MCF 10A (cell line): ENCODE measurements at regions not wholly inside any gene's neighbourhood (a gene's known extent, or its start where the extent isn't known, plus 50 kb on each side); places are given as distances from the start of the nearest gene placed in this dataset.

Source experiments
- BruUV-seq: library from RNA; stranded (reverse); fragments of 400-500 nt; replicated peaks from 2 replicates; lab custom pipeline; 2021; lab: Mats Ljungman, UMichigan
- CTCF ChIA-PET: fragments of 300-600 bp; sonication (Branson Sonifier 250); formaldehyde crosslinking; extraction: SDS; loops from one replicate; lab custom pipeline; 2021; ENCODE audit warnings: antibody characterized with exemption, inconsistent platforms; lab: Yijun Ruan, JAX
- POLR2A ChIA-PET: fragments of 300-600, 350-650 bp; sonication (Branson Sonifier 250); formaldehyde crosslinking; extraction: SDS; loops from one replicate; lab custom pipeline; 2020; ENCODE audit warnings: antibody characterized with exemption, inconsistent platforms; lab: Yijun Ruan, JAX
- DNase-seq: peaks from one replicate; pipeline ENCODE4 v3.0.0-alpha.2; 2018; ENCODE audit not compliant: unreplicated experiment
- H3K27ac Mint-ChIP-seq: one replicate; pipeline ENCODE4 v1.8.0; 2022; ENCODE audit warnings: mild to moderate bottlenecking, low read depth, mixed read lengths; ENCODE audit not compliant: unreplicated experiment
- H3K27me3 Mint-ChIP-seq: one replicate; pipeline ENCODE4 v1.8.0; 2022; ENCODE audit warnings: mixed read lengths; ENCODE audit not compliant: insufficient read depth, unreplicated experiment
- H3K36me3 Mint-ChIP-seq: one replicate; pipeline ENCODE4 v1.8.0; 2022; ENCODE audit warnings: mild to moderate bottlenecking, moderate library complexity, mixed read lengths; ENCODE audit not compliant: insufficient read depth, unreplicated experiment
- H3K4me1 Mint-ChIP-seq: one replicate; pipeline ENCODE4 v1.8.0; 2022; ENCODE audit warnings: mixed read lengths; ENCODE audit not compliant: insufficient read depth, unreplicated experiment
- H3K4me3 Mint-ChIP-seq: one replicate; pipeline ENCODE4 v1.8.0; 2022; ENCODE audit warnings: mild to moderate bottlenecking, moderate library complexity, mixed read lengths; ENCODE audit not compliant: unreplicated experiment
- H3K9me3 Mint-ChIP-seq: one replicate; pipeline ENCODE4 v1.8.0; 2022; ENCODE audit warnings: mixed read lengths; ENCODE audit not compliant: unreplicated experiment
- CTCF ChIP-seq: fragments of 200-600 bp; IDR thresholded peaks from one replicate; pipeline ENCODE4 v1.8.0; 2022; ENCODE audit warnings: antibody characterized with exemption, mild to moderate bottlenecking; ENCODE audit not compliant: unreplicated experiment
- intact Hi-C: fragments of 100-400 bp; cut with micrococcal nuclease; formaldehyde crosslinking; loops from 2 replicates; pipeline ENCODE4 v1.14.1; 2022

GRCh38 chr2:120896901-120897300 is 161.2 kb downstream of the GLI2 start:
- no peak for TF ChIP-seq CTCF
- Mint-ChIP-seq H3K36me3 (no peaks in the 10 kb centered on the region), H3K27ac (no peak overlapping the region), H3K4me3 (no peak overlapping the region), H3K27me3 (no peaks in the 10 kb centered on the region), H3K4me1 (no peaks in the 10 kb centered on the region), H3K9me3 (no peaks in the 10 kb centered on the region)
- DNase-seq, result no peak
- ChIA-PET POLR2A (no interaction called here), CTCF (interaction anchor here (0.8 kb wide), 1 partner anchor 62 kb away, joined by 4 read pairs; no protein-coding TSS in a partner anchor)
- intact Hi-C loops, result no loop called here
- BruUV-seq, result no TSS peak

GRCh38 chr2:120897399-120897798 is 161.7 kb downstream of the GLI2 start:
- BruUV-seq, result no TSS peak
- Mint-ChIP-seq H3K36me3 (no peaks in the 10 kb centered on the region), H3K9me3 (no peaks in the 10 kb centered on the region), H3K4me1 (no peaks in the 10 kb centered on the region), H3K4me3 (no peak overlapping the region), H3K27me3 (no peaks in the 10 kb centered on the region), H3K27ac (no peak overlapping the region)
- DNase-seq, result no peak
- POLR2A ChIA-PET, result no interaction called here
- TF ChIP-seq CTCF, result no peak
- CTCF ChIA-PET, result interaction anchor here (0.8 kb wide), 1 partner anchor 61 kb away, joined by 4 read pairs; no protein-coding TSS in a partner anchor
- intact Hi-C loops, result no loop called here

- intact Hi-C loops, result no loop called here
These were observed 162.8 kb downstream of the GLI2 start for GRCh38 chr2:120898496-120898895.

More at GRCh38 chr2:120898496-120898895, 162.8 kb downstream of the GLI2 start:
- H3K9me3 Mint-ChIP-seq, result no peaks in the 10 kb centered on the region
- ChIA-PET POLR2A (interaction anchor here (0.5 kb wide), 1 partner anchor 357 kb away, joined by 3 read pairs; no protein-coding TSS in a partner anchor), CTCF (interaction anchor here (1.1 kb wide), 1 partner anchor 50 kb away, joined by 6 read pairs; no protein-coding TSS in a partner anchor)
- BruUV-seq, result no TSS peak
- H3K4me1 Mint-ChIP-seq, result no peaks in the 10 kb centered on the region
- H3K4me3 Mint-ChIP-seq, result no peak overlapping the region
- H3K27ac Mint-ChIP-seq, result no peak overlapping the region
- no peaks in the 10 kb centered on the region for H3K27me3 Mint-ChIP-seq
- H3K36me3 Mint-ChIP-seq, result no peaks in the 10 kb centered on the region
- DNase-seq, result no peak
- no peak for TF ChIP-seq CTCF
